Psoas muscle (tissue), 7 donors: ENCODE measurements at regions not wholly inside any gene's neighbourhood (a gene's known extent, or its start where the extent isn't known, plus 50 kb on each side); places are given as distances from the start of the nearest gene placed in this dataset.

Experiments
- ATAC-seq, 4 donors: fragments of 200-7000 bp; cut with Tn5 transposase; one replicate each; pipeline ENCODE4 v1.9.1; 2020; ENCODE audit warnings: moderate library complexity in 3 of 4, mild to moderate bottlenecking in 2 of 4
- DNase-seq, 2 donors: peaks; one replicate each; pipeline ENCODE4 v3.0.0-alpha.2; 2020
- H3K27ac ChIP-seq: fragments of 200-600 bp; one replicate; pipeline ENCODE4 v1.8.0; 2022
- H3K27me3 ChIP-seq, 3 donors: fragments of 200-600 bp in 1 of 3; one replicate each; pipeline versions ENCODE4 v1.6.1 to v1.8.0; 2013 to 2022; ENCODE audit warnings: low read length in 2 of 3, mild to moderate bottlenecking in 2 of 3, moderate library complexity in 1 of 3; ENCODE audit not compliant: insufficient read depth in 3 of 3
- H3K36me3 ChIP-seq, 2 donors: fragments of 200-600 bp in 1 of 2; one replicate each; pipeline versions ENCODE4 v1.6.1 to v1.8.0; 2013 to 2022; ENCODE audit warnings: low read depth in 1 of 2, mild to moderate bottlenecking in 1 of 2, moderate library complexity in 1 of 2; ENCODE audit not compliant: insufficient read depth in 1 of 2
- H3K4me1 ChIP-seq: fragments of 200-600 bp; one replicate; pipeline ENCODE4 v1.8.0; 2022
- H3K4me3 ChIP-seq: fragments of 200-600 bp; one replicate; pipeline ENCODE4 v1.8.0; 2022; ENCODE audit warnings: mild to moderate bottlenecking
- H3K9me3 ChIP-seq: fragments of 200-600 bp; one replicate; pipeline ENCODE4 v1.8.0; 2022
- WGBS, 3 donors: extraction: QIAGEN DNeasy Blood & Tissue Kit; methylation state at CpG; one replicate each; pipeline versions ENCODE4 v1.1.6 to v1.1.7; 2013; 5-methylcytosine and 5-hydroxymethylcytosine counted together
- intact Hi-C, 2 donors: fragments of 100-400 bp; cut with DNase I; formaldehyde crosslinking; loops; one replicate each; pipeline versions ENCODE4 v1.11.0 to v1.14.2; 2022
- TF ChIP-seq, protein P1 (sequence below): fragments of 200-600 bp; IDR thresholded peaks from one replicate; pipeline ENCODE4 v1.8.0; 2022; ENCODE audit warnings: antibody characterized with exemption
- donor health status: healthy with polysubstance abuse.
- donor health status: DM: no; HTN: no; CAD: no; lungs with moderate emphysema.
- donor health status: Bipolar disorder and iron deficiency.
- donor health status: healthy.
- donor health status: DM: yes; HTN: yes; CAD: no.
- donor health status: DM: no; HTN: no; CAD: no.
- donor health status: DM: yes; HTN: yes; CAD: no.

DNA sequence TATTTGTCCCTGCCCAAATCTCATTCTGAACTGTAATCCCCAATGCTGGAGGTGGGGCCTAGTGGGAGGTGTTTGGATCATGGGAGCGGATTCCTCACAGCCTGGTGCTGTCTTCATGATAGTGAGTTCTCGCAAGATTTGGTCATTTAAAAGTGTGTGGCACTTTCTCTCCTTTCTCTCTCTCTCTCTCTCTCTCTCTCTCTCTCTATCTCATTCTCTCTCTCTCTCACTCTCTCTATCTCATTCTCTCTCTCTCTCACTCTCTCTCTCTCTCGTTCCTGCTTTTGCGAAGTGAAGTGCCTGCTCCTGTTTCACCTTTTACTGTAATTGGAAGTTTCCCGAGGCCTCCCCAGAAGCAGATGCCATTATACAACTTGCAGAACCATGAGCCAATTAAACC, 207.3 kb upstream of the NR4A3 start:
- no peaks in the 10 kb centered on the region for H3K27me3 ChIP-seq
- TF ChIP-seq, protein P1, sequence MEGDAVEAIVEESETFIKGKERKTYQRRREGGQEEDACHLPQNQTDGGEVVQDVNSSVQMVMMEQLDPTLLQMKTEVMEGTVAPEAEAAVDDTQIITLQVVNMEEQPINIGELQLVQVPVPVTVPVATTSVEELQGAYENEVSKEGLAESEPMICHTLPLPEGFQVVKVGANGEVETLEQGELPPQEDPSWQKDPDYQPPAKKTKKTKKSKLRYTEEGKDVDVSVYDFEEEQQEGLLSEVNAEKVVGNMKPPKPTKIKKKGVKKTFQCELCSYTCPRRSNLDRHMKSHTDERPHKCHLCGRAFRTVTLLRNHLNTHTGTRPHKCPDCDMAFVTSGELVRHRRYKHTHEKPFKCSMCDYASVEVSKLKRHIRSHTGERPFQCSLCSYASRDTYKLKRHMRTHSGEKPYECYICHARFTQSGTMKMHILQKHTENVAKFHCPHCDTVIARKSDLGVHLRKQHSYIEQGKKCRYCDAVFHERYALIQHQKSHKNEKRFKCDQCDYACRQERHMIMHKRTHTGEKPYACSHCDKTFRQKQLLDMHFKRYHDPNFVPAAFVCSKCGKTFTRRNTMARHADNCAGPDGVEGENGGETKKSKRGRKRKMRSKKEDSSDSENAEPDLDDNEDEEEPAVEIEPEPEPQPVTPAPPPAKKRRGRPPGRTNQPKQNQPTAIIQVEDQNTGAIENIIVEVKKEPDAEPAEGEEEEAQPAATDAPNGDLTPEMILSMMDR = no peak
- DNase-seq (no peak), ATAC-seq (no peak)
- no peaks in the 10 kb centered on the region for H3K9me3 ChIP-seq
- H3K36me3 ChIP-seq = no peaks in the 10 kb centered on the region
- 86 to 89% (median 87%) methylated on average over 5 of the region's 5 CpGs for WGBS, 3 donors
- no peaks in the 10 kb centered on the region for H3K4me1 ChIP-seq
- no peak overlapping the region for H3K27ac ChIP-seq
- no peak overlapping the region for H3K4me3 ChIP-seq
- intact Hi-C loops = no loop called here

DNA sequence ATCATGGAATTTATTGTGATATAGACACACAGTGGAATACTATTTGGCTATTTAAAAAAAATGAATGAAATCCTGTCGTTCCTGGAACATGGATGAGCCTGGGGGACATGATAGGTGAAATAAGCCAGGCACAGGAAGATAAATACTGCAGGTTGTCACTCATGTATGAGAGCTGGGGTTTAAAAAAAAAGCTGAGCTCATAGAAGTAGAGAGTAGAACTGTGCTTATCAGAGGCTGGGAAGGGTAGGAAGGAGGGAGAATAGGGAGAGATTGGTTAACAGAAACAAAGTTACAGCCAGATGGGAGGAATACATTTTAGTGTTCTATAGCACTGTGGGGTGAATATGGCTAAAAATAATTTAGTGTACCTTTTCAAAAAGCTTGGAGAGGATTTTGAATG, 200.6 kb upstream of the NR4A3 start:
- intact Hi-C loops = no loop called here
- no peaks in the 10 kb centered on the region for H3K36me3 ChIP-seq
- no peak overlapping the region for H3K27ac ChIP-seq
- DNase-seq = no peak
- no peaks in the 10 kb centered on the region for H3K27me3 ChIP-seq
- H3K4me1 ChIP-seq = no peaks in the 10 kb centered on the region
- TF ChIP-seq, protein P1 = no peak
- 74 to 84% (median 83%) methylated on average over 1 of the region's 1 CpG for WGBS, 3 donors
- ATAC-seq = no peak
- H3K9me3 ChIP-seq = no peaks in the 10 kb centered on the region
- H3K4me3 ChIP-seq = no peak overlapping the region

DNA sequence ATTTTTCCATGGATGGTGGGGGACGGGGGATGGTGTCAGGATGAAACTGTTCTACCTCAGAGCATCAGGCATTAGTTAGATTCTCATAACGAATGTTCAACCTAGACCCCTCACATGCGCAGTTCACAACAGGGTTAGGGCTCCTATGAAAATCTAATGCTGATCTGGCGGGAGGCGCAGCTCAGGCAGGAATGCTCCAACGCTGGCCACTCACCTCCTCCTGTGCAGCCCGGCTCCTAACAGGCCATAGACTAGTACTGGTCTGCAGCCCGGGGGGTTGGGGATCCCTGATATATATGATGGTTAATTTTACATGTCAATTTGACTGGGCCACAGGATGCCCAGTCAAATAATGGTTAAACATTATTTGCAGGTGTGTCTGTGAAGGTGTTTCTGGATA, 199.0 kb upstream of the NR4A3 start:
- no peaks in the 10 kb centered on the region for H3K27me3 ChIP-seq

DNA sequence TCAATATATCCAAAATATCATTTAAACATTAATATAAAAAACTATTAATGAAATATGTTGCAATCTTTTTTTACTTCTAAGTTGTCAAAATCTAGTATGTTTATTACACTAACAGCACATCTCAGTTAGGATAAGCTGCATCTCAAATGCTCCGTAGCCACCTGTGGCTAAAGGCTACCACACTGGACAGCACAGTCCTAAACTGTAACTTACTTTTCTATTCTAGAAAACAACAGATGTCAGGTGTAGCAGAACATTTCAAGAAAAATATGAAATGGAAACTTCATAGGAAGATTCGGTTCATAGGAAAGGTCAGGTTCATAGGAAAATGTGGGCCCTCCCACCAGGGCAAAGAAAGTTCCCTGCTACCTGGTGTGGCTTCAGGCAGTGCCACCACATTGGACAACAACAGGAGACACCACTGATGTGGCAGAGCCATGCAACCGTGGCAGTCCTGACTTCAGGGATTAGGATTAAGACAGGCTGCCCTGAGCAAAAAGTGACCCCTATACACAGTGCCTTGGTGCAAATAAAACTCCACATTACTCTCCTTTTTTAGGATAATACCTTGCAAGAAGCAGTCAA, 197.8 kb upstream of the NR4A3 start:
- H3K9me3 ChIP-seq = no peaks in the 10 kb centered on the region
- DNase-seq (no peak), ATAC-seq (no peak)
- H3K4me3 ChIP-seq = no peak overlapping the region
- H3K4me1 ChIP-seq = no peaks in the 10 kb centered on the region
- H3K27me3 ChIP-seq = no peaks in the 10 kb centered on the region
- H3K27ac ChIP-seq = no peak overlapping the region
- intact Hi-C loops = no loop called here
- 77 to 83% (median 77%) methylated on average over 3 of the region's 3 CpGs for WGBS, 3 donors
- TF ChIP-seq, protein P1 = no peak
- H3K36me3 ChIP-seq = no peaks in the 10 kb centered on the region

More for the DNA sequence above, 199.0 kb upstream of the NR4A3 start:
- Histone ChIP-seq H3K4me1 (no peaks in the 10 kb centered on the region), H3K27ac (no peak overlapping the region), H3K36me3 (no peaks in the 10 kb centered on the region), H3K9me3 (no peaks in the 10 kb centered on the region), H3K4me3 (no peak overlapping the region)
- DNase-seq = no peak
- WGBS, 3 donors = 83 to 87% (median 86%) methylated on average over 8 of the region's 8 CpGs
- no peak for ATAC-seq
- intact Hi-C loops = no loop called here
- TF ChIP-seq, protein P1 = no peak
